Tibial nerve (tissue), 4 donors: ENCODE measurements at regions not wholly inside any gene's neighbourhood (a gene's known extent, or its start where the extent isn't known, plus 50 kb on each side); places are given as distances from the start of the nearest gene placed in this dataset.

Source experiments
- DNase-seq, 2 donors: peaks; one replicate each; pipeline ENCODE4 v3.0.0-alpha.2; 2019; ENCODE audit warnings: low spot score in 2 of 2
- H3K27ac ChIP-seq, 4 donors: fragments of 200-600 bp; sonication (generic) in 3 of 4; one replicate each; pipeline ENCODE4 v1.5.1; 2017 to 2019; ENCODE audit warnings: mild to moderate bottlenecking in 1 of 4
- H3K27me3 ChIP-seq, 2 donors: fragments of 200-600 bp; sonication (generic) in 1 of 2; one replicate each; pipeline versions ENCODE4 v1.5.1 to v1.6.0; 2017 to 2019
- H3K36me3 ChIP-seq, 3 donors: fragments of 200-600 bp; sonication (generic); one replicate each; pipeline ENCODE4 v1.5.1; 2018 to 2019
- H3K4me1 ChIP-seq, 4 donors: fragments of 200-600 bp; sonication (generic) in 3 of 4; one replicate each; pipeline ENCODE4 v1.5.1; 2017 to 2019
- H3K4me3 ChIP-seq, 4 donors: fragments of 200-600 bp; sonication (generic) in 3 of 4; one replicate each; pipeline ENCODE4 v1.5.1; 2017 to 2019; ENCODE audit warnings: mild to moderate bottlenecking in 1 of 4, moderate library complexity in 1 of 4
- H3K9me3 ChIP-seq, 4 donors: fragments of 200-600 bp; sonication (generic) in 3 of 4; one replicate each; pipeline ENCODE4 v1.5.1; 2017 to 2019
- EP300 ChIP-seq, 2 donors: sonication (generic); formaldehyde crosslinking; IDR thresholded peaks; one replicate each; pipeline ENCODE4 v1.6.1; 2017; ENCODE audit warnings: antibody characterized with exemption in 2 of 2, mild to moderate bottlenecking in 1 of 2
- POLR2A ChIP-seq, 2 donors: fragments of 450-650 bp; IDR thresholded peaks; one replicate each; pipeline ENCODE4 v1.6.1; 2017; ENCODE audit warnings: antibody characterized with exemption in 2 of 2, mild to moderate bottlenecking in 2 of 2, moderate library complexity in 2 of 2
- WGBS, 2 donors: methylation state at CpG; one replicate each; pipeline ENCODE4 v1.1.5; 2018; 5-methylcytosine and 5-hydroxymethylcytosine counted together
- TF ChIP-seq, protein P1 (sequence below), 5 experiments: fragments of 200-600 bp in 3 of 5; fragments of 450-650 bp in 2 of 5; sonication (generic) in 3 of 5; IDR thresholded peaks; one replicate each; pipeline ENCODE4 v1.5.1; 2016 to 2019; ENCODE audit warnings: antibody characterized with exemption in 5 of 5, mild to moderate bottlenecking in 3 of 5, moderate library complexity in 2 of 5

DNA sequence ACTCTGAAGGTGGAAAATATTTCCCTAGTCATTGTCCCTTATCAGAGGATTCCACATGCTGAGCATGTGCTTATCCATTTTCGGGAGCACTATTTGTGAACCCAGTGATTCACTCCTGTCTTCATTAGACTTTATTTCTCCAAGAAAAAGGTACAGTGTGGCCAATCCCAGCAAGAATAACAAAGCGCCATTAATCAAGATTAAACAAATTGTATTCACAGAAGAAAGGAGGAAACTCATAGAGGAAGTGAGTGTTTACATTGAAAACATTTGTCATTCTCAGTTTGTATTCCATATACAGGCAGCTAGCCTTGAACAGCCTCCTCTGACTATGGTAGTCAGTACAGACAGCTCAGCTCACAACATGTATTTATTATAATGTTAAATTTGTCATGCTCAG, 1669.9 kb upstream of the SPRY2 start:
- Histone ChIP-seq H3K36me3 (no peaks in the 10 kb centered on the region), H3K4me3 (no peak overlapping the region), H3K27me3 (no peaks in the 10 kb centered on the region), H3K27ac (no peak overlapping the region), H3K4me1 (no peaks in the 10 kb centered on the region), H3K9me3 (no peaks in the 10 kb centered on the region)
- 72 to 78% methylated on average over 2 of the region's 2 CpGs for WGBS, 2 donors
- no peak for DNase-seq
- TF ChIP-seq POLR2A (IDR thresholded peaks at IDR 0.05) (no peak), EP300 (IDR thresholded peaks at IDR 0.05) (no peak)
- TF ChIP-seq, protein P1, sequence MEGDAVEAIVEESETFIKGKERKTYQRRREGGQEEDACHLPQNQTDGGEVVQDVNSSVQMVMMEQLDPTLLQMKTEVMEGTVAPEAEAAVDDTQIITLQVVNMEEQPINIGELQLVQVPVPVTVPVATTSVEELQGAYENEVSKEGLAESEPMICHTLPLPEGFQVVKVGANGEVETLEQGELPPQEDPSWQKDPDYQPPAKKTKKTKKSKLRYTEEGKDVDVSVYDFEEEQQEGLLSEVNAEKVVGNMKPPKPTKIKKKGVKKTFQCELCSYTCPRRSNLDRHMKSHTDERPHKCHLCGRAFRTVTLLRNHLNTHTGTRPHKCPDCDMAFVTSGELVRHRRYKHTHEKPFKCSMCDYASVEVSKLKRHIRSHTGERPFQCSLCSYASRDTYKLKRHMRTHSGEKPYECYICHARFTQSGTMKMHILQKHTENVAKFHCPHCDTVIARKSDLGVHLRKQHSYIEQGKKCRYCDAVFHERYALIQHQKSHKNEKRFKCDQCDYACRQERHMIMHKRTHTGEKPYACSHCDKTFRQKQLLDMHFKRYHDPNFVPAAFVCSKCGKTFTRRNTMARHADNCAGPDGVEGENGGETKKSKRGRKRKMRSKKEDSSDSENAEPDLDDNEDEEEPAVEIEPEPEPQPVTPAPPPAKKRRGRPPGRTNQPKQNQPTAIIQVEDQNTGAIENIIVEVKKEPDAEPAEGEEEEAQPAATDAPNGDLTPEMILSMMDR (IDR thresholded peaks at IDR 0.05) = no peak

GRCh38 chr13:82002710-82003109, 1661.8 kb upstream of the SPRY2 start:
- H3K4me3 ChIP-seq = no peak overlapping the region
- WGBS, 2 donors = 92 to 93% methylated on average over 3 of the region's 3 CpGs
- no peaks in the 10 kb centered on the region for H3K36me3 ChIP-seq
- no peaks in the 10 kb centered on the region for H3K4me1 ChIP-seq
- no peaks in the 10 kb centered on the region for H3K27me3 ChIP-seq
- H3K27ac ChIP-seq = no peak overlapping the region
- no peak for DNase-seq
- TF ChIP-seq EP300 (IDR thresholded peaks at IDR 0.05) (no peak), POLR2A (IDR thresholded peaks at IDR 0.05) (no peak)
- TF ChIP-seq, protein P1 (IDR thresholded peaks at IDR 0.05) = no peak
- no peaks in the 10 kb centered on the region for H3K9me3 ChIP-seq

GRCh38 chr13:81995316-81995715, 1654.4 kb upstream of the SPRY2 start:
- Histone ChIP-seq H3K4me3 (no peak overlapping the region), H3K4me1 (no peaks in the 10 kb centered on the region), H3K9me3 (no peaks in the 10 kb centered on the region), H3K36me3 (no peaks in the 10 kb centered on the region), H3K27ac (no peak overlapping the region), H3K27me3 (no peaks in the 10 kb centered on the region)
- DNase-seq = no peak
- 90 to 91% methylated on average over 3 of the region's 3 CpGs for WGBS, 2 donors
- TF ChIP-seq EP300 (IDR thresholded peaks at IDR 0.05) (no peak), POLR2A (IDR thresholded peaks at IDR 0.05) (no peak)
- TF ChIP-seq, protein P1 (IDR thresholded peaks at IDR 0.05) = no peak

DNA sequence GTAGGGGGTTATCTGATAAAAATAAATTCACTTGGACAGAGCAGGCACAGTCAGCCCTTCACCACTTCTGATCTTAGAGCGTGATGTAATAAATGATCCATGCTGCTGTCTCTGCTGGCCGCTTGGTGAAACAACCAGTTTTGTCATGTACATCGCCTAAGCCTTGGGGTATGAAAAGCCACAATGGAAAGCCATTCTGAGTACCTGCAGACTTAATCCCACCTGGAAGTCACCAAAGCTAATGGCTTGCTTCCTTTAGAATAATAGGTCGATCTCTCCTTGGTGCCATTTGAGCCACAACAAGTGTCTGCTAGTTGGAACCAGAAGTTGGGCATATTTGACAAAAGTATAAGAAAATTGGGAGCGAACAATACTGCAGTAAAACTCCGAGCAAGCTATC, 1649.7 kb upstream of the SPRY2 start:
- TF ChIP-seq EP300 (IDR thresholded peaks at IDR 0.05) (no peak), POLR2A (IDR thresholded peaks at IDR 0.05) (no peak)
- TF ChIP-seq, protein P1 (IDR thresholded peaks at IDR 0.05) = no peak
- Histone ChIP-seq H3K27me3 (no peaks in the 10 kb centered on the region), H3K4me1 (no peaks in the 10 kb centered on the region), H3K27ac (no peak overlapping the region), H3K9me3 (no peaks in the 10 kb centered on the region), H3K36me3 (no peaks in the 10 kb centered on the region), H3K4me3 (no peak overlapping the region)
- DNase-seq = no peak
- 91 to 95% methylated on average over 6 of the region's 6 CpGs for WGBS, 2 donors

GRCh38 chr13:81988567-81988966, 1647.6 kb upstream of the SPRY2 start:
- 41 to 45% methylated on average over 3 of the region's 3 CpGs for WGBS, 2 donors

More at GRCh38 chr13:81988567-81988966, 1647.6 kb upstream of the SPRY2 start:
- TF ChIP-seq EP300 (IDR thresholded peaks at IDR 0.05) = no peak
- TF ChIP-seq POLR2A (IDR thresholded peaks at IDR 0.05) = no peak
- Histone ChIP-seq H3K9me3 (no peaks in the 10 kb centered on the region), H3K4me1 (no peaks in the 10 kb centered on the region), H3K27me3 (no peaks in the 10 kb centered on the region), H3K27ac (no peak overlapping the region), H3K4me3 (no peak overlapping the region), H3K36me3 (no peaks in the 10 kb centered on the region)
- no peak for DNase-seq
